NCI-H2107 treated with DMSO at 0.1 percent for 48 hours (cell line): ENCODE measurements at regions not wholly inside any gene's neighbourhood (a gene's known extent, or its start where the extent isn't known, plus 50 kb on each side); places are given as distances from the start of the nearest gene placed in this dataset.
A peak's percentile ranks its signal among the peaks of the same experiment; 100 is the strongest.
"Not testable (repeated sequence)": the region's sequence is repeated elsewhere in the genome, so short reads cannot be mapped to it uniquely, and the experiment has no call there.

ENCODE experiments used
- DNase-seq: peaks from one replicate; lab custom pipeline; 2025; ENCODE audit not compliant: unreplicated experiment; lab: John Stamatoyannopoulos, UW

GRCh38 chr6:56725254-56725653, 82.6 kb upstream of the DST start:
- no peak for DNase-seq

GRCh38 chr6:56724455-56724854, 81.8 kb upstream of the DST start:
- no peak for DNase-seq

- no peak for DNase-seq
These were observed 78.2 kb upstream of the DST start for GRCh38 chr6:56720882-56721281.

- not testable (repeated sequence) for DNase-seq
These were observed 77.5 kb upstream of the DST start for GRCh38 chr6:56720202-56720601.

- not testable (repeated sequence) for DNase-seq
These were observed 76.8 kb upstream of the DST start for GRCh38 chr6:56719315-56720058.

GRCh38 chr6:56718236-56718635, 75.5 kb upstream of the DST start:
- no peak for DNase-seq

- DNase-seq: no peak
These were observed 73.5 kb upstream of the DST start for GRCh38 chr6:56716229-56716628.

GRCh38 chr6:56715741-56716140, 73.1 kb upstream of the DST start:
- no peak for DNase-seq

- no peak for DNase-seq
These were observed 72.3 kb upstream of the DST start for GRCh38 chr6:56714982-56715456.

GRCh38 chr6:56714273-56714672, 71.6 kb upstream of the DST start:
- no peak for DNase-seq

- no peak for DNase-seq
These were observed 70.6 kb upstream of the DST start for GRCh38 chr6:56713254-56713672.

- no peak for DNase-seq
These were observed 68.3 kb upstream of the DST start for GRCh38 chr6:56710967-56711366.

GRCh38 chr6:56709650-56710049, 67.0 kb upstream of the DST start:
- no peak for DNase-seq

- peak; percentile 3 for DNase-seq
These were observed 66.3 kb upstream of the DST start for GRCh38 chr6:56708810-56709597.

GRCh38 chr6:56706981-56707726, 64.5 kb upstream of the DST start:
- DNase-seq: no peak

- DNase-seq: peak; percentile 14
These were observed 56.5 kb upstream of the DST start for GRCh38 chr6:56699066-56699654.

- no peak for DNase-seq
These were observed 53.0 kb upstream of the DST start for GRCh38 chr6:56695702-56696101.

- no peak for DNase-seq
These were observed 51.3 kb upstream of the DST start for GRCh38 chr6:56694002-56694401.

GRCh38 chr6:56693246-56693607, 50.5 kb upstream of the DST start:
- DNase-seq: no peak

GRCh38 chr6:56692523-56693245, 50.0 kb upstream of the DST start:
- DNase-seq: no peak
